Peyer's patch (tissue), 4 donors: ENCODE measurements at regions not wholly inside any gene's neighbourhood (a gene's known extent, or its start where the extent isn't known, plus 50 kb on each side); places are given as distances from the start of the nearest gene placed in this dataset.

Experiments used
- POLR2A ChIP-seq, 2 donors: fragments of 450-650 bp; IDR thresholded peaks; one replicate each; pipeline ENCODE4 v1.5.1; 2017; ENCODE audit warnings: antibody characterized with exemption in 2 of 2, mild to moderate bottlenecking in 2 of 2, moderate library complexity in 2 of 2
- TF ChIP-seq, protein P1 (sequence below), 6 experiments: fragments of 450-650 bp in 4 of 6; fragments of 200-600 bp in 2 of 6; sonication (generic) in 1 of 6; IDR thresholded peaks; one replicate each; pipeline ENCODE4 v1.5.1; 2017 to 2019; ENCODE audit warnings: antibody characterized with exemption in 6 of 6, mild to moderate bottlenecking in 3 of 6, moderate library complexity in 1 of 6

DNA sequence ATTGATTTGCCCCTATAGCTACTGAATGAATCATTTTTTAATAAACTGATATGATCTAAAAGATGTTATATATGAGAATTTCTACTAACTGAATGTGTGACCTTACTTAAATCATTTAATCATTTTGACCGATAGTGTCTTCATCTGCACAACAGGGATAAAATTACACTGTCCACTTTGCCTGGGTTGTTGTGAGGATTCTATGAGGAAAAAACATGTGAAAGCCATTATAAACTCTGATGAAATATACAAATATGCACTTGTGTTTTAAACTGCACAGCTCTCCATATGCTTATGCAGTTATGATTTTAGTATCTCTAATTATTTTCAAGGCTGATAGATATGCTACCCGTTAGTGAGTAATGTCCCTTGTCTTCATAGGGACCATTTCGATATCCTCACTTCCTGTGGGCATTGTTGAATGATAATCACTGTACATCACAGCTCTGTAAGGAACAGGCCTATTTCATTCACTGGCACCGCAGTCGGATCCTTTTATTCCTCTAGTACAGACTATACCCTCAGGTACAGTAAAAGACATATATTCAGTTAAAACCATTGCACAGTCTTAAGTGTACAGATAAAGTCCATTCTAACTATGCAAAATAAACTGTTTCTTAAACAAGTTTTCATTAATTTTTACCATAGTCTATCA is 88.7 kb upstream of the RAP1B start:
- TF ChIP-seq, protein P1, sequence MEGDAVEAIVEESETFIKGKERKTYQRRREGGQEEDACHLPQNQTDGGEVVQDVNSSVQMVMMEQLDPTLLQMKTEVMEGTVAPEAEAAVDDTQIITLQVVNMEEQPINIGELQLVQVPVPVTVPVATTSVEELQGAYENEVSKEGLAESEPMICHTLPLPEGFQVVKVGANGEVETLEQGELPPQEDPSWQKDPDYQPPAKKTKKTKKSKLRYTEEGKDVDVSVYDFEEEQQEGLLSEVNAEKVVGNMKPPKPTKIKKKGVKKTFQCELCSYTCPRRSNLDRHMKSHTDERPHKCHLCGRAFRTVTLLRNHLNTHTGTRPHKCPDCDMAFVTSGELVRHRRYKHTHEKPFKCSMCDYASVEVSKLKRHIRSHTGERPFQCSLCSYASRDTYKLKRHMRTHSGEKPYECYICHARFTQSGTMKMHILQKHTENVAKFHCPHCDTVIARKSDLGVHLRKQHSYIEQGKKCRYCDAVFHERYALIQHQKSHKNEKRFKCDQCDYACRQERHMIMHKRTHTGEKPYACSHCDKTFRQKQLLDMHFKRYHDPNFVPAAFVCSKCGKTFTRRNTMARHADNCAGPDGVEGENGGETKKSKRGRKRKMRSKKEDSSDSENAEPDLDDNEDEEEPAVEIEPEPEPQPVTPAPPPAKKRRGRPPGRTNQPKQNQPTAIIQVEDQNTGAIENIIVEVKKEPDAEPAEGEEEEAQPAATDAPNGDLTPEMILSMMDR (IDR thresholded peaks at IDR 0.05): no peak
- TF ChIP-seq POLR2A (IDR thresholded peaks at IDR 0.05): no peak
